T-helper 2 cell (primary cell): ENCODE measurements at regions not wholly inside any gene's neighbourhood (a gene's known extent, or its start where the extent isn't known, plus 50 kb on each side); places are given as distances from the start of the nearest gene placed in this dataset.
"Not testable (repeated sequence)": the region's sequence is repeated elsewhere in the genome, so short reads cannot be mapped to it uniquely, and the experiment has no call there.

Experiments used
- DNase-seq, 5 experiments: peaks; one replicate each; pipeline versions ENCODE4 v3.0.0 to v3.0.0-alpha.2; 2012 to 2022

DNA sequence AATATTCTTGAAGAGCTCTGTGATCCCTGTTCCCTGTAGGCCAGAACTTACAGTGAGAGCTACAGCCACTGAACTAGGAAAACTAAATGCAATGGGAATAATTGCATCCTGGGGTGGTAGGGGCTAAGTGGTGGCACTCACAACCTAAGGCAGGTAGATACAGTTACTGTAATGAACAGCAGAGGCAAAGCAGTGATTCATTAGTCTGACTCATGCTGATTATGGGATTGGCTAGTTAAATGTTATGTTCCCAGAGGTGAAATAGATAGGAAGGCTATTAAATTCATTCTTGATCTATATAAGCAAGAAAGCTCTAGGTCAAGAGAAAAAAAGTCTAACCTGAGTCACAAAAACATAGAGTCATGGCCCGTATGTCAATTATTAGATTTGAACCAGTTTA, 173.1 kb upstream of the MALRD1 start:
- no peak for DNase-seq

GRCh38 chr10:18879284-18879683, 169.3 kb upstream of the MALRD1 start:
- no peak for DNase-seq

DNA sequence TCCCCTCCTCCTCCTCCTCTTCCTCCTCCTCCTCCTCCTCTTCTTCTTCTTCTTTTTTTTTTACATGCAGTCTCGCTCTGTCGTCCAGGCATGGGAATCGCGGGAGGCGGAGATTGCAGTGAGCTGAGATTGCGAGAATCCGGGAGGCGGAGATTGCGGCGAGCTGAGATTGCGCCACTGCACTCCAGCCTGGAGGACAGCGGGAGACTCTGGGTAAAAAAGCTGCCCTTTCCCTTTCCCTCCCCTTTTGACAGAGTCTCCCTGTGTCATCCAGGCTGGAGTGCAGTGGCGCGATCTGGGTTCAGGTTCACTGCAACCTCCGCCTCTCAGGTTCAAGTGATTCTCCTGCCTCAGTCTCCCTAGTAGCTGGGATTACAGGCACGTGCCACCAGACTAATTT, 168.1 kb upstream of the MALRD1 start:
- DNase-seq, result no peak

DNA sequence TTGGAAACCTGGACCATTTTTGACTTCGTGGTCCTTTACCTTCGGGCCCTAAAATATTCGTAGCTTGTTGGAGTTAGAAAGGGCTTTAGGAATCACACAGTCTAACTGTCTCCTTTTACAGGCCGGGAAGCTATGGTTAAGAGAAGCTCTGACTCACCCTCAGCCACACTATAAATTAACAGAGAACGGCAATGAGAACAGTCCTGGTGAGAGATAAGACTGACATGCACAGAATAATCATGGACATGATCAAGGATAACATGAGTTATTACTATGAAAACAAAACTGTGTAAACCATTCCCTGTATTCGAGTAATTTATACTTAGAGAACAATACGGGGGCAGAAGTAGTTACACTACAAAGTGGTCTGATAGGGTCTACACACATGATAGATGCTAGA, 162.5 kb upstream of the MALRD1 start:
- no peak for DNase-seq

- DNase-seq, result no peak
Observed at GRCh38 chr10:18906636-18907035, 142.0 kb upstream of the MALRD1 start.

DNA sequence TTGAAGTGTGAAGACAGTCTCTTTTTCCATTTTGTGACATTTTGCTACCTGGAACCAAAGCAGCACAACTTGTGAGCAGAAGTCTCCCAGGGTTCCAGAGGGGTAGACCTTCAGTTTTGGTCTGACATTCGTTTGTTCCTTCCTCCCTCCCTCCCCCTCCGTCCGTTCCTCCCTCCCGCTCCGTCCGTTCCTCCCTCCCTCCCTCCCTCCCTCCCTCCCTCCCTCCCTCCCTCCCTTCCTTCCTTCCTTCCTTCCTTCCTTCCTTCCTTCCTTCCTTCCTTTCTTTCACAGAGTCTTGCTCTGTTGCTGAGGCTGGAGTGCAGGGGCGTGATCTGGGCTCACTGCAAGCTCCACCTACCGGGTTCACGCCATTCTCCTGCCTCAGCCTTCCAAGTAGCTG, 131.2 kb upstream of the MALRD1 start:
- not testable (repeated sequence) for DNase-seq

DNA sequence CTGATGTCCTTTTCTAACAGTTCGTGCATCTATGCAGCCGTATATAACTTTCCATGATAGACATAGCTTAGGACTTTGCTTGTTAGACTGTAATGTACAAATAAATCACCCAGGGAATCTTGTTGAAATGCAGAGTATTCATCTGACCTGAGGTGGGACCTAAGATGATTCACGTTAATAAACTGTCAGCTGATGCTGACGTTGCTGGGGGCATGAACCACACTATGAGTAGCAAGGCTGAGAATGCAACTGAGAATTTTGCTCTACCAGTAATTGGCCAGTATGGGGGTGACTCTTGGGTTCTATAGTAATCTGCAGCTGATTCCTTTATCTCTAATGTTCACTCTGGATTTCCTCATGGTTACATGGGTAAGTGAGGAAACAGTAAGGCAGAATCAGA, 130.1 kb upstream of the MALRD1 start:
- no peak for DNase-seq

DNA sequence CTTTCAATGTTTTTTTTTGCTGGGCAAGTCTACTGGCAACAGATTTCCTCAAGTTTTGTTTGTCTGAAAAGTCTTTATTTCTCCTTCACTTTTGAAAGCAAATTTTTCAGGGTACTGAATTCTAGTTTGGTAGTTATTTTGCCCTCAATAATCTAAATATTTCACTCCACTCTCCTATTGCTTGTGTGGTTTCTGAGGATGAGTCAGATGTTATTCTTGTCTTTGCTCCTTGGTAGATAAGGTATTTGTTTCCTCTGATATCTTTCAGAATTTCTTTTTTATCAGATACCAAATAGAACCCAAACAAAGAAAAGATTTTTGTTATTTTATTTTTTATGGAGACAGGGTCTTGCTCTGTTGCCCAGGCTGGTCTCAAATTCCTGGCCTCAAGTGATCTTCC, 99.2 kb upstream of the MALRD1 start:
- DNase-seq, result no peak

- not testable (repeated sequence) for DNase-seq
Observed at GRCh38 chr10:18951072-18951823, 97.4 kb upstream of the MALRD1 start.

DNA sequence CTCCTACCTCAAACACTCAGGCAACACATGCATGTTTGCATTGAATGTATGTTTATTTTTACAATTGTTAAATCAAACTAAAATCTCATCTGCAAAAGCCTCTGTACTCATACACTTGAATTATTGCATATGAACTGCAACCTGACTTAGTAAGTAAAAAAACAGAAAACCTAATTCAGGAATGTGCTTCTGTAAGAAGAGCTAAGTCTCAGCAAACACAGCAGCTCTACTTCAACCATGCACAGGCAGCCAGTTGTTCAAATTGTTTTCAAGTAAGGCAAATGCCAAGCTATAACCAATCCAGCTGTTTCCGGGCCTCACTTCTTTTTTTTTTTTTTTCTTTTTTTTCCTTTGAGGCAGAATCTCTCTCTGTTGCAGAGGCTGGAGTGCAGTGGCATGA, 93.5 kb upstream of the MALRD1 start:
- DNase-seq, result no peak

- no peak for DNase-seq
Observed at GRCh38 chr10:18959369-18959768, 89.2 kb upstream of the MALRD1 start.

DNA sequence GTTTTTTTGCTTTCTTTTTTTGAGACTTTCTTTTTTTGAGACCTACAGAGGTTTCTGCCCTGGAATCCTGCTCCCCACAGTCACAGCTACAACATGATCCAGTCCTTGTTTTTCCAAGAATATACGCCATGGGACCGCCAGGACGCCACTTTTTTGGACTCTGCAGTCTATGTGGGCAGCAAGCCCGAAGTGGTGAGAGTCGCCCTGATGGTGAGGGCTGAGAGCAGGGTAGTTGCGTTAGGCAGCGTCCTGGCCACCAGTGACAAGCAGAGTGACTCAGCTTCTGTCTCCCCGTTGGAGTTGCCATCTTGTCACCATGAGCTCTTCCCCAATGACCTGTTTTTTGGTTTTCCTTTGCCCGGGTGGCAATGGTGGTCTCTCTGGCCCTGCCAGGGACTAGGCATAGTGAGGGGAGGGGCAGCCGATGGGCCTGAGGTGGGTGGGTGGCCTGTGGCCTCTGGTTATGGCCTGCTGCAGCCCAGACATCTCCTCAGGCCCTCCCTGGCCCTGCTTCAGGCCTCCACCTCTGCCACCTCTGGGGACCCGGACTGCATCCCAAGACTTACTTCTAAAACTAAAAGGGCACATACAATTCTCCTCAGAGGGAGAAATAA, 88.0 kb upstream of the MALRD1 start:
- no peak for DNase-seq

- no peak for DNase-seq
Observed at GRCh38 chr10:18968159-18968558, 80.4 kb upstream of the MALRD1 start.

- DNase-seq, result no peak
Observed at GRCh38 chr10:18976696-18977251, 71.8 kb upstream of the MALRD1 start.

DNA sequence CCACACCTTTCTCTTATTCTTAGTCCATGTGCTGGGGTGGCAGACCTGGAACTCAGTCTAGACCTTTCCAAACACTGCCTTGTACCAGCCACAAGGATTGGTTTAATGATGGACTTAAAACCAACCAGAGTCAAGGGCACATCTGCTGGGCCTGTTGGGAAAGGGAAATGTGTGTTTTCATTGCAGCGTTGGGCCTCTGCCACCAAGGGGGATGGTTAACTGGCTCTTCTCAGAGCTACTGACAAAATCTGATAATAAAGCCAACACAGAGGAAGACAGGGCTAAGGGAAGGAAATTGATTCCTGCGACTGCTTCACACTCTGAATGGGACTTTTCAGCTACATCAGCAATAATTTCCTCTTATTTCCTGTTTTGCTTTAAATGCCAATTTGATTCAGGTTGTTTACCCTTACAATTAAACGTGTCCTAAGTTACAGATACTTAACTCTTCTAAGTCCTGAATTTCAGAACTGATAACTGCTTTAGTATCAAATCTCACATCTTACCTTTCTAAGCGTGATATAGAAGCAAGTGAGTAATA, 68.4 kb upstream of the MALRD1 start:
- no peak for DNase-seq

GRCh38 chr10:18984531-18984930, 64.1 kb upstream of the MALRD1 start:
- DNase-seq, result peak in 1 of 5 experiments; percentile 5

DNA sequence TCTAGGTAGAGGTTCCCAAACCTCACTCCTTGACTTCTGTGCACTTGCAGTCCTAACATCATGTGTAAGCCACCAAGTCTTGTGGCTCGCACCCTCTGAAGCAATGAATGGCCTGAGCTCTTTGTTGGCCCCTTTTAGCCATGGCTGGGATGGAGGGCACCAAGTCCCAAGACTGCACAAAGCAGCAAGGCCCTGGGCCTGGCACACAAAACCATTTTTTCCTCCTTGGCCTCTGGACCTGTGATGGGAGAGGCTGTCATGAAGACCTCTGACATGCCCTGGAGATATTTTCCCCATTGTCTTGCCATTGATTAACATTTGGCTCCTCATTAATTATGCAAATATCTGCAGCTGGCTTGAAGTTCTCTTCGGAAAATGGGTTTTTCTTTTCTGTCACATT, 60.3 kb upstream of the MALRD1 start:
- no peak for DNase-seq
